Progenitor cell of endocrine pancreas (in vitro differentiated cells): ENCODE measurements at regions not wholly inside any gene's neighbourhood (a gene's known extent, or its start where the extent isn't known, plus 50 kb on each side); places are given as distances from the start of the nearest gene placed in this dataset.
A peak's percentile ranks its signal among the peaks of the same experiment; 100 is the strongest.

Source experiments
- DNase-seq: peaks from one replicate; pipeline ENCODE4 v3.0.0; 2021; ENCODE audit warnings: low spot score; ENCODE audit not compliant: unreplicated experiment
- H3K27ac Mint-ChIP-seq: 2 replicates; pipeline ENCODE4 v1.8.0; 2021; ENCODE audit warnings: mild to moderate bottlenecking, moderate library complexity, mixed read lengths
- H3K27me3 Mint-ChIP-seq: 2 replicates; pipeline ENCODE4 v1.8.0; 2021; ENCODE audit warnings: mixed read lengths
- H3K36me3 Mint-ChIP-seq: 2 replicates; pipeline ENCODE4 v1.8.0; 2022; ENCODE audit warnings: mixed read lengths; ENCODE audit not compliant: insufficient read depth
- H3K4me1 Mint-ChIP-seq: 2 replicates; pipeline ENCODE4 v1.8.0; 2021; ENCODE audit warnings: low read depth, mixed read lengths
- H3K4me3 Mint-ChIP-seq: 2 replicates; pipeline ENCODE4 v1.8.0; 2021; ENCODE audit warnings: low read depth, mild to moderate bottlenecking, moderate library complexity, mixed read lengths
- H3K9me3 Mint-ChIP-seq: 2 replicates; pipeline ENCODE4 v1.8.0; 2021; ENCODE audit warnings: low read depth, mixed read lengths
- CTCF ChIP-seq: fragments of 200-600 bp; sonication (generic); IDR thresholded peaks from one replicate; pipeline ENCODE4 v1.5.0; 2021; ENCODE audit warnings: antibody characterized with exemption, mild to moderate bottlenecking; ENCODE audit not compliant: unreplicated experiment

DNA sequence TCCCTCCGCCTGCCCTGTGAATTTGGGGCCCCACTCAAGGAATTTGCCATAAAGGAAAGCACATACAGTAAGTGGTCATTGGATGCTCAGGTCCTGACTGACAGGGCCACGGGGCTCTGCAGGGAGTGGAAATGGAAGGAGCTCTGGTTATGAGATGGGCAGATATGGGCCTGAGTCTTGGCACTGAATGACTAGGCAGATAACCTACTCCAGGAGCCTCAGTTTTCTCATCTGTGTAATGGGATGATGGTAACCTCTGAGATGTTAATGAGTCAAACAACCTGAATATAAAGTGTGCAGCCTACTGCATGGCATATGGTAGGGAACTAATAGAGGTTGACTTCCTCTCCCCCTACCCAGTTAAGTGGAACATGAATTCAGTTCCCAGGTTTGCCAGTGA lies 56.4 kb upstream of the NAA20 start:
- H3K27me3 Mint-ChIP-seq: no peaks in the 10 kb centered on the region
- no peak for DNase-seq
- no peak overlapping the region for H3K4me3 Mint-ChIP-seq
- no peak overlapping the region for H3K27ac Mint-ChIP-seq
- H3K4me1 Mint-ChIP-seq: peaks cover 7% of the 10 kb centered on the region
- no peak for TF ChIP-seq CTCF
- H3K36me3 Mint-ChIP-seq: peaks cover 16% of the 10 kb centered on the region
- H3K9me3 Mint-ChIP-seq: no peaks in the 10 kb centered on the region

DNA sequence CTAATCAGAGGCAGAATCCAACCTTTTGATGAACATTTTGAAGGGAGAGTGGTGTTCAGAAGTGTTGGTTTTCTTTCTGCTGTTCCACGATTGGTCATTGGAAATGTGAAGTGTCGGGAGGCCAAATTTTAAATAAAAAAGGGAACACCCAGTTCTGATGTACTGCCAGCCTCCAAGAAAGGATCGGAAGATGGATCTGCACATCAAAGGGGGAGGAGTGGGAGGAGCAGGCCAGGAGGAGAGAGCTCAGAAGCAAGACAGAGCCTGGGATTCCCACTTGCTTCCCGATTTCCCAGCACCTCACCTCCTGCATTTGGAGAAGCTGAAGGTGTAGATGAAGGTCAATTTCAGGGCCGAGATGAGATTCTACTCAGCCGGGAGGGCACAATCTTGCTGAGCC lies 55.9 kb upstream of the NAA20 start:
- Mint-ChIP-seq H3K27me3 (no peaks in the 10 kb centered on the region), H3K4me1 (peaks cover 7% of the 10 kb centered on the region), H3K27ac (no peak overlapping the region), H3K4me3 (no peak overlapping the region), H3K36me3 (peaks cover 16% of the 10 kb centered on the region), H3K9me3 (no peaks in the 10 kb centered on the region)
- no peak for DNase-seq
- TF ChIP-seq CTCF: no peak

GRCh38 chr20:19962958-19963357 lies 54.2 kb upstream of the NAA20 start:
- no peaks in the 10 kb centered on the region for H3K27me3 Mint-ChIP-seq
- no peak overlapping the region for H3K27ac Mint-ChIP-seq
- DNase-seq: no peak
- peaks cover 15% of the 10 kb centered on the region for H3K4me1 Mint-ChIP-seq
- no peaks in the 10 kb centered on the region for H3K9me3 Mint-ChIP-seq
- TF ChIP-seq CTCF: no peak
- H3K4me3 Mint-ChIP-seq: no peak overlapping the region
- H3K36me3 Mint-ChIP-seq: peaks cover 14% of the 10 kb centered on the region

DNA sequence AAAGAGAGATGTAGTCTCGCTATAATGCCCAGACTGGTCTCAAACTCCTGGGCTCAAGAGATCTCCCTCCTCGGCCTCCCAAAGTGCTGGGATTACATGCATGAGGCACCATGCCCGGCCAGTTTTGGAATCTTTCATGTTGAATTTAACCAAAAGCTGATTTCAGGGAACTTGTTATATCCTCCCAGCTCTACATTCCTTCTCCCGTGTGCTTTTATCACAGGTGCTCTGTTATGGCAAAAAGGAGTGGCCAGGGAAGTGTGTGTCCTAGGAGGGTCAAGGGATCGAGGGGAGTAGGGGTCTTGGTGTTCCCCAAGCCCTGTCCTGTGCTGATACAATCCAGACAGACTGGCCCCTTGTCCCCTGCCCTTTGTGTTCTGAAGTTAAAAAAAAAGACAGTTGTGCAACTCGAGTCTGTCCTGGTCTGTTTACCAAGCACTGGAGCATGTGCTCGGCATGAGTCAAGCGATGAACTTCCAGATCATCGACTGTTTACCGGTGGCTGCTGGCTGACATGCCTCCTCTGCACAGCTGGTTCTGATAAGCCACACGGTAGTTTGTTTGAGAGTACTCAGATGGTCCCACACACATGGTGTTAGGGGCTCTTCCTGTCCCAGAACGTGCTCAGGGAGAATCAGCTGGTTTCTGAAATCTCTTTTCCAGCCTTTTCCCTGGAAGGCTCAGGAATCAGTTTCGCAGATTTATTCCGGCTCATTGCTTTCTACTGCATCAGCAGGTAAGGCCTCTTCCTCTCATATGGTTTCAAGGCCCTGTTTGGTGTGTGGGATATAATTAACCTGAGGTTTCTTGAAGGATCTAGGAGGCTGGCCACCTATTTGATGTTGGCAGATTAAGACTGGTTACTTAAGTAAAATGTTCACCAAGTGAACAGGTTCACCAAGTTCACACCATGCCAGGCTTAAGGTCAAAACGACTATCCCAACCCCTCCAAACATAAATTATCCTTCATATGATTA lies 52.6 kb upstream of the NAA20 start:
- H3K36me3 Mint-ChIP-seq: peaks cover 14% of the 10 kb centered on the region
- H3K27me3 Mint-ChIP-seq: no peaks in the 10 kb centered on the region
- TF ChIP-seq CTCF: no peak
- no peak overlapping the region for H3K4me3 Mint-ChIP-seq
- peak overlapping the region; percentile 59 for H3K27ac Mint-ChIP-seq
- no peak for DNase-seq
- peaks cover 21% of the 10 kb centered on the region for H3K4me1 Mint-ChIP-seq
- no peaks in the 10 kb centered on the region for H3K9me3 Mint-ChIP-seq

DNA sequence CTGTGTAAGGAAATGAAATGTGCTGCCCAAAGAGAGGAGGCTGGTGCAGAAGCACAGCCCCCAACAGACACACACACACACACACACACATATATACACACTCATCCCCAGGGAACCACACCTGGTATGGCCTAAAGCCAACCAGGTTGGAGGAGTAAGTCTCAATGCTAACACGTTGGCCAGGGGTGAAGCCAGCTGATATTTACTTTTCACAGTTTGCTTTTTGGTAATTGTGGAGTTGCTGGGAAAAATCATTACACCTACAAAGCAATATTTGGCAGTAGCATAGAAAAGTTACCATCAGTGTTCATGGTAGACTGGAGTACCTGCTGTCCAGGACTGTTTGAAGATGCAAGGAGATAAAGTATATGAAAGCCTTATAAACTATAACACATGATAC lies 50.3 kb upstream of the NAA20 start:
- Mint-ChIP-seq H3K27ac (no peak overlapping the region), H3K4me1 (peaks cover 21% of the 10 kb centered on the region), H3K9me3 (no peaks in the 10 kb centered on the region), H3K36me3 (peaks cover 13% of the 10 kb centered on the region), H3K4me3 (no peak overlapping the region), H3K27me3 (no peaks in the 10 kb centered on the region)
- no peak for DNase-seq
- no peak for TF ChIP-seq CTCF
